Nephron progenitor cell (in vitro differentiated cells): ENCODE measurements at regions not wholly inside any gene's neighbourhood (a gene's known extent, or its start where the extent isn't known, plus 50 kb on each side); places are given as distances from the start of the nearest gene placed in this dataset.

Experiments used
- DNase-seq: peaks from one replicate; pipeline ENCODE4 v3.0.0; 2021
- H3K27ac Mint-ChIP-seq: 2 replicates; pipeline ENCODE4 v1.8.0; 2021; ENCODE audit warnings: mild to moderate bottlenecking, moderate library complexity, mixed read lengths
- H3K27me3 Mint-ChIP-seq: 2 replicates; pipeline ENCODE4 v1.8.0; 2021; ENCODE audit warnings: mild to moderate bottlenecking, low read depth, mixed read lengths; ENCODE audit not compliant: poor library complexity
- H3K36me3 Mint-ChIP-seq: 2 replicates; pipeline ENCODE4 v1.8.0; 2021; ENCODE audit warnings: low read depth, mixed read lengths
- H3K4me1 Mint-ChIP-seq: 2 replicates; pipeline ENCODE4 v1.8.0; 2021; ENCODE audit warnings: mixed read lengths
- H3K4me3 Mint-ChIP-seq: 2 replicates; pipeline ENCODE4 v1.8.0; 2021; ENCODE audit warnings: mild to moderate bottlenecking, moderate library complexity, mixed read lengths
- H3K9me3 Mint-ChIP-seq: 2 replicates; pipeline ENCODE4 v1.8.0; 2021; ENCODE audit warnings: mild to moderate bottlenecking, moderate library complexity, mixed read lengths
- TF ChIP-seq, protein P1 (sequence below): fragments of 200-600 bp; sonication (generic); IDR thresholded peaks from 2 replicates; pipeline ENCODE4 v1.5.0; 2021; ENCODE audit warnings: antibody characterized with exemption

DNA sequence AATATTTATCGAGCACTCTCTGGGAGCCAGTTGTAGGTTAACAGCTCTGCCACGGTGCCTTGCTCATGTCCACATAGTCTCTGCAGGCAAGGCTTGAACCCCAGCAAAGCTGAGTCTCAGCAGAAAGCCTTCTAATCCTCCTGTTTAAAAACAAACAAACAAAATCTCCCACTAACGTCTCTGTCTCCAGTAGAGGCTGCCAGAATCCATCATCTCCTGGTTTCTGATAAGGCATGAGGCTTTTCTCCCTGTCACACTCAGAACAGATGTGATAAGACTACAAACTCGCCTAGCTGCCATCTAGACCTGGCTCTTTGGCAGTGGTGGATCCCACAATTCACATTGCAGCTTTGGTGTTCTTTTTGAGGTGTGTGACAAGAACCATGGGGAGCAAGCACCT lies 813.2 kb downstream of the AACS start:
- Mint-ChIP-seq H3K36me3 (no peaks in the 10 kb centered on the region), H3K27me3 (no peaks in the 10 kb centered on the region), H3K9me3 (no peaks in the 10 kb centered on the region), H3K4me3 (no peak overlapping the region), H3K27ac (no peak overlapping the region), H3K4me1 (no peaks in the 10 kb centered on the region)
- no peak for DNase-seq
- TF ChIP-seq, protein P1, sequence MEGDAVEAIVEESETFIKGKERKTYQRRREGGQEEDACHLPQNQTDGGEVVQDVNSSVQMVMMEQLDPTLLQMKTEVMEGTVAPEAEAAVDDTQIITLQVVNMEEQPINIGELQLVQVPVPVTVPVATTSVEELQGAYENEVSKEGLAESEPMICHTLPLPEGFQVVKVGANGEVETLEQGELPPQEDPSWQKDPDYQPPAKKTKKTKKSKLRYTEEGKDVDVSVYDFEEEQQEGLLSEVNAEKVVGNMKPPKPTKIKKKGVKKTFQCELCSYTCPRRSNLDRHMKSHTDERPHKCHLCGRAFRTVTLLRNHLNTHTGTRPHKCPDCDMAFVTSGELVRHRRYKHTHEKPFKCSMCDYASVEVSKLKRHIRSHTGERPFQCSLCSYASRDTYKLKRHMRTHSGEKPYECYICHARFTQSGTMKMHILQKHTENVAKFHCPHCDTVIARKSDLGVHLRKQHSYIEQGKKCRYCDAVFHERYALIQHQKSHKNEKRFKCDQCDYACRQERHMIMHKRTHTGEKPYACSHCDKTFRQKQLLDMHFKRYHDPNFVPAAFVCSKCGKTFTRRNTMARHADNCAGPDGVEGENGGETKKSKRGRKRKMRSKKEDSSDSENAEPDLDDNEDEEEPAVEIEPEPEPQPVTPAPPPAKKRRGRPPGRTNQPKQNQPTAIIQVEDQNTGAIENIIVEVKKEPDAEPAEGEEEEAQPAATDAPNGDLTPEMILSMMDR = no peak

DNA sequence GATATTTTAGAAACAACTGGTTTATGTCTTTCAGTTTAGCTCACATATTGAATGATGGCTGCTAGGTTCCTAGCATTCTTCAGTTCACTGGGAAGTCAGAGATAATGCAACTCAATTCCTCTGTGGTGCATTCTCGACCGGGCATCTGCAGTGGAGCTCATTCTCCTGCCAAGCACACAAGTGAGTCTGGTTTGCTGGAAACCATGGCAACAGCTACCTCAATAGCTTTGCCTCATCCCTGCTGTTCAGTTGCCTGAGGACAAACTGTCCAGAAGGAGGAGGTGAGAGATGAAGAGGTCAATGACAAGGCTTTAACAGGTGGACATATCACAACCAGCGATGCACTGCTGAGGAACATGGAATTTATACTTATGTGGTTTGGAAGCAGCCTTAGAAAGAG lies 816.9 kb downstream of the AACS start:
- Mint-ChIP-seq H3K36me3 (no peaks in the 10 kb centered on the region), H3K4me1 (no peaks in the 10 kb centered on the region), H3K4me3 (no peak overlapping the region), H3K27me3 (no peaks in the 10 kb centered on the region), H3K27ac (no peak overlapping the region), H3K9me3 (peaks cover 3% of the 10 kb centered on the region)
- TF ChIP-seq, protein P1 = no peak
- DNase-seq = no peak

DNA sequence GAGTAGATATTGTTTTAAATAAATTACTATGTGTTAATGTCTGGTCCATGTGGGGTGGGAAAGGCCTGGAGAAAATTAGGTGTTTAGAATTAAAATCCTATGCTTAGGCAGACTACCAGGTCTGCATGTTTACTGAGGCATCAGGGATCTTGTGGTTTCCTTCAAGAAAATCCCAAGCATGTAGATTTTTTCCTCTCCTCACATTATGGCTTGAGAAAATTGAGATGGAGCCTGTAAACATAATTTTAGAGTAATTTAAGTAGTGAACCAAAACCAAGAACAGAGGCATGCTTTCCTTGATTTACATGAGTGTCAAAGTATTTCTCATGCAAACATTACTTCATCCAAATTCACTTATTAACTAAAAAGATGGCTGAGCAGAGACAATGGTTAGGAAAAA lies 823.7 kb downstream of the AACS start:
- H3K4me1 Mint-ChIP-seq = peaks cover 8% of the 10 kb centered on the region
- no peaks in the 10 kb centered on the region for H3K36me3 Mint-ChIP-seq
- H3K27me3 Mint-ChIP-seq = no peaks in the 10 kb centered on the region
- H3K27ac Mint-ChIP-seq = no peak overlapping the region
- TF ChIP-seq, protein P1 = no peak
- no peak overlapping the region for H3K4me3 Mint-ChIP-seq
- peaks cover 10% of the 10 kb centered on the region for H3K9me3 Mint-ChIP-seq
- DNase-seq = no peak

DNA sequence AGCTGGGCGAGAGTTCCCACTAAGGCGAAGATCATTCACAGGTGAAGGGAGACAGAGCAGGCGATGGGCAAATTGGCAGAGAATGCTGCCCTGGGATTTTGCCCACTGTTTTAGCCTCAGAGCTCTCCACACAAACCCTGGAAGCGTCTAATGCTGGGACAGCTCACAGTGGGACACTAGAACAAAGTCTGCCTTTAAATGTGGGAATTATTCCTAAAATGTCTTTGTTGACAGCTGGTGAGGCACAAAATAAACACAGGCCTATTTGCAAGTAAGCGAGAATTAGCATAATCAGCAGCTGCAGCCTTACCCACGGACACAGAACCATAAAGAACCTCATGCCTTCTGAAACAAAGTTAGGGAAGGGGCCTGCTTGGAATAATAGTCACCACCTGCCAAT lies 824.5 kb downstream of the AACS start:
- H3K4me1 Mint-ChIP-seq = peaks cover 8% of the 10 kb centered on the region
- H3K9me3 Mint-ChIP-seq = peaks cover 10% of the 10 kb centered on the region
- TF ChIP-seq, protein P1 = no peak
- H3K27ac Mint-ChIP-seq = no peak overlapping the region
- no peaks in the 10 kb centered on the region for H3K36me3 Mint-ChIP-seq
- H3K27me3 Mint-ChIP-seq = no peaks in the 10 kb centered on the region
- H3K4me3 Mint-ChIP-seq = no peak overlapping the region
- no peak for DNase-seq

DNA sequence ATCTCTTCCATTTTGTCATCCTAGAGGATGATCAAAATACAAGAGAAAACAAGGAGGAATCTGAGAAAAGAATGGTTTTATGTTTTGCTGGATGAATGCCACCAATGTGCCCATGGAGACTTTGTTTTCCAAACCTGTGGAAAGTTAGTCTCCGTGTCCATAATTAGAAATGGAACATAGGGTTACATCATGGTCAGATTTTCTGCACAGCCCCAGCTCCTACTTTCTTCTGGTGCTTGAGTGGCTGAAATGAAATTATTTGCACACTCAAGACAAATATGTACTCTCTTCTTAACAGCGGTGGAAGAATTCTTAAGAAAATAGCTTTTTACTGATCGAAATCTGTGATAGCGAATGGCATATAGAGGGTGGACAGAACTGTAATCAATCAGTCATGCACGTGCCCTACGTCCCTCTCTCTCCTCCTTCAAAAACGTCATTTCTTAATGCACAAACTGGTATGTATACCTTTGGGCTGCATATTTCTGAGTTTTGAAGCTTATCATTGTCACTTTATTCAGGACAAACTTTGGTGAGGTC lies 825.2 kb downstream of the AACS start:
- Mint-ChIP-seq H3K27ac (no peak overlapping the region), H3K4me1 (peaks cover 8% of the 10 kb centered on the region), H3K9me3 (peaks cover 10% of the 10 kb centered on the region), H3K27me3 (no peaks in the 10 kb centered on the region), H3K36me3 (no peaks in the 10 kb centered on the region), H3K4me3 (no peak overlapping the region)
- DNase-seq = no peak
- TF ChIP-seq, protein P1 = no peak

DNA sequence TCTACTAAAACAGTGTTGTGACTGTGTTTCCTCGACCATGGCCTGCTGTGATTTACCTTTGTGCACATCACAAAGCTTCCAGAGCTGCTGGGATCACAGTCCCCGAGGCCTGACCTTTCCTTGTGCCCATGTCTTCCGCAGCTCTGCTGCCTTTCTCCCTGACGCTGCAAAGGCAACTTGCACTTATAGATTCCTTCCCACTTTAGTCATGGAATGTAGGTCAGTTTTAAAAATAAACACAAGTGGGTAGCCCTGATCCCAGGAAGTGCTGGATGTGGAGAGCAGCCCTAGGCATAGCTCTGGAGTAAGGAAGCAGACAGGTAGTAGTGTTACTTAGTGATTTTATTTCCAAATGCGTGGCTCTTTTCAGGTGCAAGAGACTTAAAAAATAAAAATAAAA lies 825.7 kb downstream of the AACS start:
- H3K9me3 Mint-ChIP-seq = peaks cover 10% of the 10 kb centered on the region
- no peak overlapping the region for H3K4me3 Mint-ChIP-seq
- H3K27ac Mint-ChIP-seq = no peak overlapping the region

More for the DNA sequence above, 825.7 kb downstream of the AACS start:
- TF ChIP-seq, protein P1 = no peak
- no peaks in the 10 kb centered on the region for H3K36me3 Mint-ChIP-seq
- peaks cover 8% of the 10 kb centered on the region for H3K4me1 Mint-ChIP-seq
- H3K27me3 Mint-ChIP-seq = no peaks in the 10 kb centered on the region
- DNase-seq = no peak
